ENCODE measurements at regions not wholly inside any gene's neighbourhood (a gene's known extent, or its start where the extent isn't known, plus 50 kb on each side); places are given as distances from the start of the nearest gene placed in this dataset.

DNA sequence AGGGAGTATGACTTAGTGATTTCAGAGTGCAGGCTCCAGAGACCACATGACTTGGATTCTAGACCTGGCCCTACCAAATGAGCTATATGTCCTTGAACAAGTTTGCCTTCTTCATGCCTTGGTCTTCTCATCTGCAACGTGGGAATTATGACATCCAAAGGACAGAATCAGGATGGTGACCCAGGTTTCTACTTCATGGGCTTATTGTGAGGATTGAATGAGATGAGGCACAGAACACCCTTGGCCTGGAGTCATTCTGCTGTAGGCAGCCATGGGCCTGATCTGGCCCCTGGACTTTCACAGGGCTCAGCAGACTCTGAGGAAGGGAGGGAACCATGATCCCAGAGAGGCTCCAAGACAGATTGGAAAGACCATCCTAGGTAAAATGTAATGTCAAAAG, 85.6 kb upstream of the HAAO start:
- no peak for TF ChIP-seq EZH2 (IDR thresholded peaks at IDR 0.05)
- no peak for TF ChIP-seq POLR2AphosphoS5 (IDR thresholded peaks at IDR 0.05; ENCODE audit: borderline replicate concordance, low read depth, low read length)
- TF ChIP-seq FOXP2 (optimal IDR thresholded peaks at IDR 0.05; ENCODE audit: control extremely low read depth, extremely low read length, insufficient read depth): no peak

All from SK-N-MC (cell line).